ENCODE measurements at regions not wholly inside any gene's neighbourhood (a gene's known extent, or its start where the extent isn't known, plus 50 kb on each side); places are given as distances from the start of the nearest gene placed in this dataset.
"Not testable (repeated sequence)": the region's sequence is repeated elsewhere in the genome, so short reads cannot be mapped to it uniquely, and the experiment has no call there.

- DNase-seq: no peak
These were observed 722.2 kb downstream of the TMEM121 start for GRCh38 chr14:106248321-106249192.

DNA sequence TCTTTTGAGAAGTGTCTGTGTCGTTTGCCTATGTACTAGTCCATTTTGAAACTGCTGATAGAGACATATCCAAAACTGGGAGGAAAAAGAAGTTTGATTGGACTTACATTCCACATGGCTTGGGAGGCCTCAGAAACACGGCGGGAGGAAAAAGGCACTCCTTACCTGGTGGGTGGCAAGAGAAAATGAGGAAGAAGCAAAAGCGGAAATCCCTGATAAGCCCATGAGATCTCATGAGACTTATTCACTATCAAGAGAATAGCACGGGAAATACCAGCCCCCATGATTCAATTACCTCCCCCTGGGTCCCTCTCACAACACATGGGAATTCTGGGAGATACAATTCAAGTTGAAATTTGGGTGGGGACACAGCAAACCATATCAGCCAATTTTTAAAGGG lies 727.6 kb downstream of the TMEM121 start:
- not testable (repeated sequence) for DNase-seq

GRCh38 chr14:106257569-106257994 lies 731.2 kb downstream of the TMEM121 start:
- DNase-seq: peak; percentile 34

GRCh38 chr14:106268013-106268727 lies 741.8 kb downstream of the TMEM121 start:
- peak; percentile 5 for DNase-seq

GRCh38 chr14:106269029-106269428 lies 742.6 kb downstream of the TMEM121 start:
- no peak for DNase-seq

GRCh38 chr14:106269451-106270204 lies 743.2 kb downstream of the TMEM121 start:
- no peak for DNase-seq

DNA sequence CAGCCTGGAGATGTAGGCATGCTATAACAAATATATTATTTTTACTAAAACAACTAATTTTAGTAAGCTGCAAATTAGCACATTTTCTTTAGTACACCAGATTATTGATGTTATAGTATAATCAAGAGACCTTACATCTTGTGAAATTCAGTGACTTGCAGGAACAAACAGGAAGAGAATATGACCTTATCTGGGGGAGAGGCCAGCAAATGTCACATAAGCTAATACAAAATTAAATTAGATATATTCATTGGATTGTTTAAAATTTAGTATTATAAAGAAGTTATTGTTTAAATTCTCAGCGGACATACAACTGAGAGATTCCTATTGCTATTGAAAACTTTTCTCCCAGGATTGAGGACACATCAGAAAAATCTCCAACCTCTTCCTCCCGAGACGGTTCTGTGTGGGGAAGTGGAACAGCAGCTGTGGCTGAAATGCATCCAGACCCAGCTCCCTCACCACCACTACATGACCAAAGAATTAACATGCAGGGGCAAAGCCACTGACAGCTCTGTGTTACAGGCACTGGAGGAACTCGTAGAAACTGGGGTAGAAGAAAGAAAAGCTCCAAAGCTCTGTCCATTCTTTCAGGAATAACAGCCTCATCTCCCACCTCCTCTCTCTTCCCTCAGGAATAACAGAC lies 744.2 kb downstream of the TMEM121 start:
- DNase-seq: not testable (repeated sequence)

GRCh38 chr14:106276326-106277267 lies 750.2 kb downstream of the TMEM121 start:
- no peak for DNase-seq

- no peak for DNase-seq
These were observed 751.1 kb downstream of the TMEM121 start for GRCh38 chr14:106277503-106277902.

DNA sequence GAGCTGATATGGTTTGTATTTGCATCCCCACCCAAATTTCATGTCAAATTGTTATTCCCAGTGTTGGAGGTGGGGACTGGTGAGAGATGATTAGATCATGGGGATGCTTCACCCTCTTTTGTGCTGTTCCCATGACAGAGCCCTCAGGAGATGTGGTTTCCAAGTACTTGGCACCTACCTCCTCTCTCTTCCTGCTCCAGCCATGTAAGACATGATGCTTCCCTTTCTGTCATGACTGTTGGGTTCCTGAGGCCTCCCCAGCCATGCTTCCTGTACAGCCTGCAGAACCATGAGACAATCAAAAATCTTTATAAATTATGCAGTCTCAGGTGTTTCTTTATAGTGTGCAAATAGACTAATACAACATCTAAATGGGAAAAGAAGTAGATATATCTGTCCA lies 754.5 kb downstream of the TMEM121 start:
- no peak for DNase-seq

- DNase-seq: no peak
These were observed 760.4 kb downstream of the TMEM121 start for GRCh38 chr14:106286697-106287290.

DNA sequence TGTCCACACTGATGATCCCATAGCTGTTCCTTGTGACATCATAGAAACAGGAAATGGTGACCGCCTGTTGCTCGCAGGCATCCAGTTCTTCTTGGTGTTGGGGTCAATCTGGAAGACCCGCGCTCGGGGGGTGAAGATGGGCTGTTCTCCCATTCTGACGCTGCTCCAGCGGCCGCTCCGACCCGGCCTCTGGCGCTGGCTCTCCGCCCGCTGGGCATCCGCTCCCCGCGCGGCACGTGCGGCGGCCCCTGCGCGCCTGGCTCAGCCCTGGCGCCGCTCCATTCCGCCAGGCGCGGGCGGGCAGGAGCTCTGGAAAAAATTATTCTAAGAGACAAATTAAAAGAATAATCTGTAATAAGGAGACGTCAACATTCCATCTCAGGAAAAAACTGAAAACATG lies 761.1 kb downstream of the TMEM121 start:
- DNase-seq: no peak

DNA sequence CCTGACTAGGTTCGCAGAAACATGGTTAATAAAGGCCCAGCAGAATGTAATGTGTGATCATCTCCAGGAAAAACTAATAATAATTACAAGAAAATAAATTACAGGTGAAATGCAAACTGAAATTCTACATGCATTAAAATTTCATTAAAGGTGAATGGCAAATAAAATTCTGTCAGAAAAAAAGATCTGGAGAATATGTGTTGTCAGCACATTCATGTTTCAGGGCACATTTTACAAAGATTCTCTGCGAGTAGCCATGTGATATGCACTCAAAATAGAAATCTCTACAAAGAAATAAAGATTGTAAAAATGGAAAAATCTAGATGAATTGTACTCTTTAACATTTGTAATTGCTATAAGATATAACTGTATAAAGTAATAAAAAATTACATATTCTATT lies 765.2 kb downstream of the TMEM121 start:
- DNase-seq: no peak

DNA sequence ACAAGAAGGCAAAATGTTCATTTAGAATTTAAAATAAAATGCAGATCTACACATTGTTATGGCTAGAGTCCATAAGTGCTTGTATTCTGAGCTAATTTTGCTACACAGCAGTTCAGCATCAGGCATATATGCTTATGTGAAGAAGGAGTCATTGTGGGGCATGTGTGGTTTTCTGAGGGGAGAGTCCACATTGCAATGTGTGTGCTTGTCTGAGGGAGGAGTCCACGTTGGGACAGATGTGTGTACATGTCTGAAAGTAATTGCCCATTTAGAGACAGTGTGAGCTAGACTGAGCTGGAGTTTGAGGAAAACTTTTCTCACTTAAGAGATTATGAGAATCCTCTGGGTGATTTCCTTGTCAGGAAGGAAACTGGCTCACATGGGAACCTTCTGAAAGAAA lies 767.9 kb downstream of the TMEM121 start:
- no peak for DNase-seq

DNA sequence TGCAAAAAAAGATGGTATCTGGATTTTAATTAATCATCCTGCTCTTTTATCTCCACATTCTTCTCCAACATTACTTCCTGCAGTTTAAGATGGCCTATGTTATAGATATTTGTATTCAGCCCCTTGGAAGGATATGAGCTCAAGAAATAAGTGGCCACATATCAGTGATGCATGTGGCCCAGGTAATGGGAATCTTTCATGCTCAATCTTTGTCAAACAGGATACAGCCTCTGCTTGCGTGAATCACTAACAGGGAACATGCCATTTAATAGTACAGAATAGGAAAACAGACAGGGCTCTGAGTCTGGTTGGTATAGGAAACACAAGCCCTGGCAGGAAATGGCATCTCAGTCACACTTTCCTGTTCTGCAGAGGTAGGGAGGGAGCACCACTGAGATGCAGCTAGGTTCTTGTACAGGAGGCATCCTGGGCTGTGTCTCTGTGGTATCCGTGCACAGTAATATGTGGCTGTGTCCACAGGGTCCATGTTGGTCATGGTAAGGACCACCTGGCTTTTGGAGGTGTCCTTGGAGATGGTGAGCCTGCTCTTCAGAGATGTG lies 774.6 kb downstream of the TMEM121 start:
- DNase-seq: not testable (repeated sequence)

DNA sequence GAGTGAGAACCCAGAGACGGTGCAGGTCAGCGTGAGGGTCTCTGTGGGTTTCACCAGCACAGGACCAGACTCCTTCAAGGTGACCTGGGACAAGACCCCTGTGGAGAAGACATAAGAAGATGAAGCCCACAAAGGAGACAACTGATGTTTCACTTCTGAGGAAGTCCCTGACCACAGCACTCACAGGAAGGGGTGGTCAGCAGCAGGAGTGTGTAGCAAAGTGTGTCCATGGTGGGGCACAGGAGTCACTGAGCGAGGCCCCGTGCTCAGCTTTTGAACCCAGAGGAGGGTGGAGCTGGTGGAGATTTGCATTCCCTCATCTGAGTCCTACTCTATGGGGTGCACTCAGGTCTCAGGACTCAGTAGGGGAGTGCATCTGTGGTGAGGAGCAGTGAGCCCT lies 775.2 kb downstream of the TMEM121 start:
- not testable (repeated sequence) for DNase-seq

GRCh38 chr14:106302661-106303060 lies 776.3 kb downstream of the TMEM121 start:
- no peak for DNase-seq

DNA sequence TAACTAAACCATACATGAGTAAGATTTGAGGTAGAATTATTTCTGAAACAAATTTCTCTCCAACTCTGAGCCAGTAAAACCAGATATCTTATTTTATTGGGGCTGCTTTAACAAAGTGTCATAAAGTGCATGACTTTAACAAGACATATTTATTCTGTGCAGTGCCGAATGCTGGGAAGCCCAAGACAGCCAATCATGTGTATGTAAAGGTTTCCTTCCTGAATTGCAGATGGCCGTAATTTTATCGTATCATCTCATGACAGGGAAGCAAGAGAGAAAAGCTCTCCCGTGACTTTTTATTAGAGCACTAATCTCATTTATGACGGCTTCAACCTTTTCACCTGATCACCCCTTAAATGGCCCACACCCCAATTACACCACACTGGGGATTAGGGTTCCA lies 777.9 kb downstream of the TMEM121 start:
- DNase-seq: no peak

- no peak for DNase-seq
These were observed 782.5 kb downstream of the TMEM121 start for GRCh38 chr14:106308839-106309389.

GRCh38 chr14:106309423-106309822 lies 783.0 kb downstream of the TMEM121 start:
- no peak for DNase-seq

DNA sequence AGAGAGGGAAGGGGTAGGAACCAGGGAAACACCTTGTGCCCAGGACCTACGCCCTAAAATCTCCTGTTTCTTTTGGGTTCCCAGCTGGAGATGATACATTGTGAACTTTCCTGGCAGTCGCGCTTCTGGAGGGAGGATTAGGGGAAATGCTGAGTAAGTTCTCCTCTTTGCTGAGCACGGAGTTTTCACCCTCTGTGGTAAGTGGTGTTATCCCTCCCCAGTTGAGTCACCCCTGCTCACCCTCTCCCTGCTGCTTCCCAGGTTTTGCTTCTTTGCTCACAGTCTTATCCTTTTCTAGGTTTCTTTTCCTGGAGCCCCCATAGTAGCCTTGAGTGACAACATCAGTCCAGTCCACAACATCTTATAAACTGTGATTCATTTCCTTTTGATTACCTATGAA lies 789.1 kb downstream of the TMEM121 start:
- DNase-seq: no peak

Data from NCI-H510A treated with DMSO at 0.1 percent for 48 hours (cell line).